ENCODE measurements at regions not wholly inside any gene's neighbourhood (a gene's known extent, or its start where the extent isn't known, plus 50 kb on each side); places are given as distances from the start of the nearest gene placed in this dataset.

DNA sequence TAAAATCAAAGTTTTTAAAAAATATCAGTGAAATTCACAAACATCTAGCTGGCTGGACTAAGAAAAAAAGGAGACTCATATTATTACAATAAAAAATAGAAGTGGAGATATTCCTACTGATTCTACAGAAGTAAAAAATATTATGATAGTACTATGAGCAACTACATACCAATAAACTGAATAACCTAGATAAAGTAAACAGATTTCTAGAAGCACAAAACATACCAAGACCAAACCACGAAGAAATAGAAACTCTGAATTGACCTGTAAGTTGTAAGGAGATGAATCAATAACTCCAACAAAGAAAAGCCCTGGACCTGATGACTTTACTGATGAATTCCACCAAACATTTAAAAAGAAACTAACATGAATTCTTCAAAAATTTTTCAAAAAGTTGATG is 867.3 kb downstream of the PCDH18 start:
- H3K27me3 ChIP-seq, result no peaks in the 10 kb centered on the region
- H3K9me3 ChIP-seq, result peaks cover 0 to 5% (median 0%) of the 10 kb centered on the region in 4 donors
- TF ChIP-seq, protein P1, sequence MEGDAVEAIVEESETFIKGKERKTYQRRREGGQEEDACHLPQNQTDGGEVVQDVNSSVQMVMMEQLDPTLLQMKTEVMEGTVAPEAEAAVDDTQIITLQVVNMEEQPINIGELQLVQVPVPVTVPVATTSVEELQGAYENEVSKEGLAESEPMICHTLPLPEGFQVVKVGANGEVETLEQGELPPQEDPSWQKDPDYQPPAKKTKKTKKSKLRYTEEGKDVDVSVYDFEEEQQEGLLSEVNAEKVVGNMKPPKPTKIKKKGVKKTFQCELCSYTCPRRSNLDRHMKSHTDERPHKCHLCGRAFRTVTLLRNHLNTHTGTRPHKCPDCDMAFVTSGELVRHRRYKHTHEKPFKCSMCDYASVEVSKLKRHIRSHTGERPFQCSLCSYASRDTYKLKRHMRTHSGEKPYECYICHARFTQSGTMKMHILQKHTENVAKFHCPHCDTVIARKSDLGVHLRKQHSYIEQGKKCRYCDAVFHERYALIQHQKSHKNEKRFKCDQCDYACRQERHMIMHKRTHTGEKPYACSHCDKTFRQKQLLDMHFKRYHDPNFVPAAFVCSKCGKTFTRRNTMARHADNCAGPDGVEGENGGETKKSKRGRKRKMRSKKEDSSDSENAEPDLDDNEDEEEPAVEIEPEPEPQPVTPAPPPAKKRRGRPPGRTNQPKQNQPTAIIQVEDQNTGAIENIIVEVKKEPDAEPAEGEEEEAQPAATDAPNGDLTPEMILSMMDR (IDR thresholded peaks at IDR 0.05), result no peak
- no peak for TF ChIP-seq EP300 (IDR thresholded peaks at IDR 0.05)
- no peak for TF ChIP-seq POLR2A (IDR thresholded peaks at IDR 0.05)
- TF ChIP-seq POLR2AphosphoS5 (IDR thresholded peaks at IDR 0.05), result no peak
- no peak for DNase-seq
- H3K36me3 ChIP-seq, result no peaks in the 10 kb centered on the region
- H3K4me3 ChIP-seq, result no peak overlapping the region
- intact Hi-C loops (cut with DNase I), result no loop called here
- 21 to 57% methylated on average over 1 of the region's 1 CpG for WGBS, 2 donors
- no peak overlapping the region for H3K27ac ChIP-seq
- H3K4me1 ChIP-seq, result no peaks in the 10 kb centered on the region

DNA sequence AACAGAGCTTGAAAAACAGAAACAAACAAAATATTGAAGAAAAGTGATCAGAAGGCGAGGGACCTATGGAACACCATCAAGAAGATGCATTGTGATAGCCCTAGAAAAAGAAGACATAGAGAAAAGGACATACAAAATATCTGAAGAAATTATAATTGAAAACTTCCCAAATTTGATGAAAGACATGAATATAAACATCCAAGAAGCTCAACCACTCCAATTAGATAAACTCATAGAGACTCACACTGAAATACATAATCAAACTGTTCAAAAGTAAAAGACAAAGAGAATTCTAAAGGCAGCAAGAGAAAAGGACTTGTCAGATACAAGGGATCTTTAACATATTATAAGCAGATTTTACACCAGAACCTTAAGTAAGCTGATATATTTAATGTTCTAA is 869.8 kb downstream of the PCDH18 start:
- no peaks in the 10 kb centered on the region for H3K36me3 ChIP-seq
- WGBS, 2 donors, result 75 to 90% methylated on average over 1 of the region's 1 CpG

DNA sequence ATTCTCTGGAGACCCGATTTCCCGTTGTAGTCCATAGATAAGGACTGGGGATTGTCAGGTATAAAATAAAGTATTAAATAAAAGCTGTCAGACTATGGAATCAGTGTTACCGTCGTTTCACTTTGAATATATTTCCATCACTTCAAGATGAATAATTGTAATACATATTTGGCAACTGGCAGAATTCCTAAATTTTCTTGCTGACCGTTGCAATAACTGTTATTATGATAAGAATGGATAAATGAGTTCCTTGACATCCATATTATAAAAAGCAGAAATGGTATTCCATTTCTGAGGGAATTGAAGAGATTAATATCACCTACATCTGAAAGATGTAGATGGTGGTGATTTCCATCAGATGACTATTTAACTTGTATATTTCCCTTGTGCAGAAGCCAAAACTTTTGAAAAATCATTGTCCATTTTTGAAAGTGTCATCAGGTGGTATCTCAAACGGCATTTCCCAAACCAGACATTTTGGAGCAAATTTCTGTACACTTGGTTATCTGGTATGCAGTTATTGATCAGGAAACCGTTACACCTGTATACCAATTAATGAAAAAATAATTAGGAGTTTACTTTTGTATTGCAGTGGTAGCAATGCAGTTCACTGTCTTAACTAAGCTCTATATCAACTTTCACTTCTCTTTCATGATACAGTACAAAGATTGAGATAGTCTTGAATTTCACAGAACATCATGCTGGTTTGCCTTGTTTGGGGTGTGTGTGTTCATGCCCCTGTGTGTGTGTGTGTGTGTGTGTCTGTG is 878.5 kb downstream of the PCDH18 start:
- intact Hi-C loops (cut with DNase I), result no loop called here
- TF ChIP-seq POLR2AphosphoS5 (IDR thresholded peaks at IDR 0.05), result no peak
- H3K36me3 ChIP-seq, result no peaks in the 10 kb centered on the region
- no peaks in the 10 kb centered on the region for H3K4me1 ChIP-seq
- no peaks in the 10 kb centered on the region for H3K27me3 ChIP-seq
- no peak overlapping the region for H3K27ac ChIP-seq
- no peak for DNase-seq
- WGBS, 2 donors, result 84 to 91% methylated on average over 7 of the region's 7 CpGs
- H3K4me3 ChIP-seq, result no peak overlapping the region
- H3K9me3 ChIP-seq, result no peaks in the 10 kb centered on the region

More for the DNA sequence above, 869.8 kb downstream of the PCDH18 start:
- no peak overlapping the region for H3K27ac ChIP-seq
- intact Hi-C loops (cut with DNase I), result no loop called here
- no peaks in the 10 kb centered on the region for H3K4me1 ChIP-seq
- H3K4me3 ChIP-seq, result no peak overlapping the region
- H3K9me3 ChIP-seq, result peaks cover 0 to 5% (median 0%) of the 10 kb centered on the region in 4 donors
- no peaks in the 10 kb centered on the region for H3K27me3 ChIP-seq
- DNase-seq, result no peak
- no peak for TF ChIP-seq EP300 (IDR thresholded peaks at IDR 0.05)

DNA sequence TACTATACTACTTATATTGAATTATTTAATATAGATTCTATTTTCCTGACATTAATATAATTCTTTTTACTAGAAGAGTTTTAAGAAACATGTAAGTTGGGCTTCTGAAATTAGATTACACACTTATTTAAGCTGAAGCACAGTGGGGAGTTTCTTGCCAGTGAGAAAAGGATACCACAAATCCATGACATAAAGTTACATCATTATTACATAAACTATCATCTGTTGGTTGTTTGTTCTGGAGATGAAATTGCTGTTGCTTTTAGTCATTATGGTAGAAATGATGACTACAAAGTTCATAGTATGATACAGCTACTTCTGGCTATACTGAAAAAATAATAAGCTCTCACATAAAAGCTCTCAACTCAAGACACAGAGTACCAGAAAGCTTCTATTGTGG is 880.4 kb downstream of the PCDH18 start:
- no peaks in the 10 kb centered on the region for H3K36me3 ChIP-seq
- intact Hi-C loops (cut with DNase I), result no loop called here
- H3K4me3 ChIP-seq, result no peak overlapping the region
- H3K4me1 ChIP-seq, result no peaks in the 10 kb centered on the region
- TF ChIP-seq POLR2AphosphoS5 (IDR thresholded peaks at IDR 0.05), result no peak
- no peak for TF ChIP-seq EP300 (IDR thresholded peaks at IDR 0.05)
- TF ChIP-seq, protein P1 (IDR thresholded peaks at IDR 0.05), result no peak
- TF ChIP-seq POLR2A (IDR thresholded peaks at IDR 0.05), result no peak
- DNase-seq, result no peak
- H3K27ac ChIP-seq, result no peak overlapping the region
- no peaks in the 10 kb centered on the region for H3K9me3 ChIP-seq
- no peaks in the 10 kb centered on the region for H3K27me3 ChIP-seq

DNA sequence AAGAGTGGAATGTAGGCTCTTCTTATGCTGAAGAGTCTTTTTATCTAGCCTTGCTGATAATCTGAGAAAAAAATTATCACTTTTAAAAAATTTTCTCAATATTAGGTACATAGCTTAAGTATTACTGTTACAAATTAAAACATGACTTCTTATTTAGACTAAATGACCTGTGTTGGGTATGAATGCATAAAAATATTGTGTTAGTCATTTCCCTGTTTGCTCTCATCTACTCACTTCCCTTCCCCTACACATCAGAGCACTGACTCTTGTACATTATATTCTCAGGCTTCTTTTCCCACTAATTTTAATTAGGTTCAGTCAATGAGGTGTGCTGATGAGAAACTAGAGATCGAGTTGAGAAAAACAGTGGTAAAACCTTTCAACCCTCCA is 881.0 kb downstream of the PCDH18 start:
- no peak overlapping the region for H3K27ac ChIP-seq
- no peaks in the 10 kb centered on the region for H3K9me3 ChIP-seq
- intact Hi-C loops (cut with DNase I), result no loop called here
- DNase-seq, result no peak
- no peak overlapping the region for H3K4me3 ChIP-seq
- H3K4me1 ChIP-seq, result no peaks in the 10 kb centered on the region
- H3K27me3 ChIP-seq, result no peaks in the 10 kb centered on the region
- no peak for TF ChIP-seq POLR2A (IDR thresholded peaks at IDR 0.05)
- WGBS, 2 donors, result 76 to 88% methylated on average over 1 of the region's 1 CpG
- no peaks in the 10 kb centered on the region for H3K36me3 ChIP-seq

DNA sequence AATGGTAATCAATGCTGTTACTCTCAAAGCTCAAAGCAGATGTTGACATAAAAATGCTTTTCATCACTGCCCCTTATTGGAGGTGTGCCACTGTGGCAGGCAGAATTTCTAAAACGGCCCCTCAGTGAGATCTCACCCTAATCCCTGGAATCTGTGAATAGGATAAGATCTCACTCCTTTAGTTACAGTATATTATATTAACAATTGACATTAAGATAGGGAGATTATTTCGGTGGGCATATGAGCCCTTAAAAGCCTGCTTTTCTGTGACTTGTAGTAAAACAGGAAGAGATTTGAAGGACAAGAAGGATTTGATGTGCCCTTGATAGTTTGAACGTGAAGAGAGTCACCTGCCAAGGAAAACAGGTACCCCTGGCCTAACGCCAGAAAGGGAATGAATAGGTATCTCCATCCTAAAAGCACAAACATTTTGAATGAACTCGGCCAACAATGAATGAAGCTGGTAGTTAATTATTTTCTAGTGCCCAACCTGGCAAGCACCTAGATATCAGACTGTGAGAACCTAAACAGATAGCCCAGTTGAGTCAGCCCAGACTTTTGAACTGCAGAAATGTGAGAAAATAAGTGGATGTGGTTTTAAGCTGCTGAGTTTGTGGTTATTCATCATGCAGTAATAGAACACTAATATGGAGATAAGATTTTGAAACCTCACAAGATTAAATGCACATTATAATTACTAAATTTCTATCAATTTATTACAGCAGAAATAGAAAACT is 881.6 kb downstream of the PCDH18 start:
- intact Hi-C loops (cut with DNase I), result no loop called here
- Histone ChIP-seq H3K27me3 (no peaks in the 10 kb centered on the region), H3K4me3 (no peak overlapping the region), H3K9me3 (no peaks in the 10 kb centered on the region), H3K4me1 (no peaks in the 10 kb centered on the region), H3K36me3 (no peaks in the 10 kb centered on the region), H3K27ac (no peak overlapping the region)
- DNase-seq, result no peak
- WGBS, 2 donors, result 16 to 60% methylated on average over 5 of the region's 5 CpGs
- TF ChIP-seq, protein P1 (IDR thresholded peaks at IDR 0.05), result no peak
- no peak for TF ChIP-seq POLR2AphosphoS5 (IDR thresholded peaks at IDR 0.05)
- no peak for TF ChIP-seq EP300 (IDR thresholded peaks at IDR 0.05)
- TF ChIP-seq POLR2A (IDR thresholded peaks at IDR 0.05), result no peak
